Fibroblast of the aortic adventitia (primary cell): ENCODE measurements at regions not wholly inside any gene's neighbourhood (a gene's known extent, or its start where the extent isn't known, plus 50 kb on each side); places are given as distances from the start of the nearest gene placed in this dataset.

Source experiments
- DNase-seq: peaks from one replicate; pipeline ENCODE4 v3.0.0-alpha.2; 2010; ENCODE audit warnings: low read depth
- H3K4me3 ChIP-seq: 2 replicates; pipeline ENCODE4 v1.5.1; 2011; ENCODE audit warnings: low read depth, mild to moderate bottlenecking, control low read depth, low read length, moderate library complexity
- TF ChIP-seq, protein P1 (sequence below): IDR thresholded peaks from 2 replicates; pipeline ENCODE4 v1.5.1; 2011; ENCODE audit warnings: mild to moderate bottlenecking, low read length, control low read depth, inconsistent platforms; ENCODE audit not compliant: insufficient read depth

DNA sequence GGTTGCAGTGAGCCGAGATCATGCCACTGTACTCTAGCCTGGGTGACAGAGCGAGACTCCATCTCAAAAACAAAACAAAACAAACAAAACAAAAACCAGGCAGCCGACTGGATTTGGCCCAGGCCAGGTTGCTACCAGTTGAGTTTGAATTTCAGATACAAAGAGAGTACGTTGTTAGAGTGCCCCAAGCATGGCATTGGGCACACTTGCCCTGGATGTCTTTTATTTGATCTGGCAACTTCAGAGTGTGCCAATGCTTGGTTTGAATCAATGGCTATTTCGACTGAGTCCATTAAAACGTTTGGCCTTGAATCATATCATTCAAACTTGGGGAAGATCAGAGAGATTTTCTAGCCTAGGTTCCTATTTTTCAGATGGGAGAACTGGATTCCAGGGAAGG is 213.4 kb upstream of the SHH start:
- TF ChIP-seq, protein P1, sequence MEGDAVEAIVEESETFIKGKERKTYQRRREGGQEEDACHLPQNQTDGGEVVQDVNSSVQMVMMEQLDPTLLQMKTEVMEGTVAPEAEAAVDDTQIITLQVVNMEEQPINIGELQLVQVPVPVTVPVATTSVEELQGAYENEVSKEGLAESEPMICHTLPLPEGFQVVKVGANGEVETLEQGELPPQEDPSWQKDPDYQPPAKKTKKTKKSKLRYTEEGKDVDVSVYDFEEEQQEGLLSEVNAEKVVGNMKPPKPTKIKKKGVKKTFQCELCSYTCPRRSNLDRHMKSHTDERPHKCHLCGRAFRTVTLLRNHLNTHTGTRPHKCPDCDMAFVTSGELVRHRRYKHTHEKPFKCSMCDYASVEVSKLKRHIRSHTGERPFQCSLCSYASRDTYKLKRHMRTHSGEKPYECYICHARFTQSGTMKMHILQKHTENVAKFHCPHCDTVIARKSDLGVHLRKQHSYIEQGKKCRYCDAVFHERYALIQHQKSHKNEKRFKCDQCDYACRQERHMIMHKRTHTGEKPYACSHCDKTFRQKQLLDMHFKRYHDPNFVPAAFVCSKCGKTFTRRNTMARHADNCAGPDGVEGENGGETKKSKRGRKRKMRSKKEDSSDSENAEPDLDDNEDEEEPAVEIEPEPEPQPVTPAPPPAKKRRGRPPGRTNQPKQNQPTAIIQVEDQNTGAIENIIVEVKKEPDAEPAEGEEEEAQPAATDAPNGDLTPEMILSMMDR: no peak
- DNase-seq: no peak
- H3K4me3 ChIP-seq: no peak overlapping the region

GRCh38 chr7:156024201-156024600 is 211.9 kb upstream of the SHH start:
- no peak for DNase-seq
- TF ChIP-seq, protein P1: no peak
- H3K4me3 ChIP-seq: no peak overlapping the region

DNA sequence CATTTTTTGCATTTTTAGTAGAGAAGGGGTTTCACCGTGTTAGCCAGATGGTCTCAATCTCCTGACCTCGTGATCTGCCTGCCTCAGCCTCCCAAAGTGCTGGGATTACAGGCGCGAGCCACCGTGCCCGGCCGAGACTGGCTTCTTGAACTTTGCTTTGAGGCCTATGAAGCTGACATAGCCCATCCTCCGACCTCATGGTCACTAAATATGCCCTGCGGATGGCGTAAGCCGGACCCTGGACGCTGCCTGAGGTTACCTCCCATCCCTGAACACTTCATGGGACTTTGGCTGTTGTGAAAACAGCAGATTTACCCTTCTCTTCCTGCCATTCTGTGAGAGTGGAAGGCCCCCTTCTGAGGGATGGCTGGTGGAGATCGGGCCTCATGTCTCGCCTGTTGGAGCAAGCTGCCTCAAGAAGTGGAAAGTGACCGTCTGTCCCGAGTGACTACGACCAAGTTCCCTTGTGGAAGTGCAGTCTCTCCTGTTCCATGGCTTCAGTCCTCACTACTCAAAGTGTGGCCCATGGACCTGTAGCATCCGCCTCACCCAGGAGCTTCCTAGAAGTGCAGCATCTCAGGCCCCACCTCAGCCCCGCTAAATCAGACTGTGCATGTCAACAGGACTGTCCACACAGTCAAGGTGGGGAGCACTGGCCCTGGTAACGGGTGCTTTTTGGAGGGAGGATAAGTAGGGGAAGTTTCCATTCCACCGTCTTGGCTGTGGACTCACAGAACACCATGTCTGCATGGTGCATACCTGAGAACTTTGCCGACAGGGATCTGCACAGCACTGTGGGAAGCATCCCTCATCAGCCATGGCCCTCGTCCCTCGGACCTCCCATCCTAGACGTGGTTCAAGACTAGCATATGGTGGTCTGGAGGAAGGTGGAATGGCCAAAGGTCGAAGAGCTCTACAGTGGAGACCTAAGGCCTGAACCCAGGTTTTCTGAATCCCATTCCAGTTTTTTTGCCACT is 210.5 kb upstream of the SHH start:
- H3K4me3 ChIP-seq: no peak overlapping the region
- no peak for DNase-seq
- TF ChIP-seq, protein P1: no peak

DNA sequence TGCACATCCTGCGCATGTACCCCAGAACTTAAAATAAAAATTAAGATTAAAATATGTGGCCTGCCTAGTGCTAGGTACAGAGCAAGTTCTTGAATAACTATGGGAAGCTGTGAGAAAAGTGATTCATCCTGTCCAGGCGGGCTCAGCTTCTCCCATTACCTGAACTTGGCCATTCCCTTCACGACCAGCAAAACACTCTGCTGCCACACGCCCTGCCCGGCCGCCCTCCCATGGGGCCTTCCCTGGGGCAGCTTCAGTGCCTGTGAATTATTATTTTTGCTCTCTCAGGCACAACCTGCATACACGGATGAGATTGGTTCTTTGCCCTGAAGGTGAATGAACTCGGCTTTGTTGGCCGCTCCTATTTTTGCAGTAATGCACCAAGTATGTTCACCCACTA is 209.2 kb upstream of the SHH start:
- TF ChIP-seq, protein P1: no peak
- DNase-seq: no peak
- H3K4me3 ChIP-seq: no peak overlapping the region

DNA sequence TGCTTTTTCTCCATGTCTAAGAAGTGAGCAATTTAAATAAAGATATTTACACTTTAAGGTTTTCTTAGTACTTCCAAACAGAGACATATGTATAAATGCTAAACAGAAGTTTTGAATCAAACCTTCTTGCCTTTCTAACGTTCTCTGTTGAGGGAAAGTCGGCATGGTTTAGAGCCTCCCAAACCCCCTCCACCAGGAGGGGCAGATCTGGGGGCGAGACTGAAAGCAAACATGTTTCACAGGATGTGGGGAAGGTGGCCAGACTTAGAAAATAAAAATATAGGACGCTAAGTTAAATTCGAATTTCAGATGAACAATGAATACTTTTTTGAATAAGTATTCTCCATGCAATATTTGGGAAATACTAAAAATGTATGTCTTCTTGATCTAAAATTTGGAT is 208.3 kb upstream of the SHH start:
- DNase-seq: no peak
- no peak overlapping the region for H3K4me3 ChIP-seq
- TF ChIP-seq, protein P1: no peak

DNA sequence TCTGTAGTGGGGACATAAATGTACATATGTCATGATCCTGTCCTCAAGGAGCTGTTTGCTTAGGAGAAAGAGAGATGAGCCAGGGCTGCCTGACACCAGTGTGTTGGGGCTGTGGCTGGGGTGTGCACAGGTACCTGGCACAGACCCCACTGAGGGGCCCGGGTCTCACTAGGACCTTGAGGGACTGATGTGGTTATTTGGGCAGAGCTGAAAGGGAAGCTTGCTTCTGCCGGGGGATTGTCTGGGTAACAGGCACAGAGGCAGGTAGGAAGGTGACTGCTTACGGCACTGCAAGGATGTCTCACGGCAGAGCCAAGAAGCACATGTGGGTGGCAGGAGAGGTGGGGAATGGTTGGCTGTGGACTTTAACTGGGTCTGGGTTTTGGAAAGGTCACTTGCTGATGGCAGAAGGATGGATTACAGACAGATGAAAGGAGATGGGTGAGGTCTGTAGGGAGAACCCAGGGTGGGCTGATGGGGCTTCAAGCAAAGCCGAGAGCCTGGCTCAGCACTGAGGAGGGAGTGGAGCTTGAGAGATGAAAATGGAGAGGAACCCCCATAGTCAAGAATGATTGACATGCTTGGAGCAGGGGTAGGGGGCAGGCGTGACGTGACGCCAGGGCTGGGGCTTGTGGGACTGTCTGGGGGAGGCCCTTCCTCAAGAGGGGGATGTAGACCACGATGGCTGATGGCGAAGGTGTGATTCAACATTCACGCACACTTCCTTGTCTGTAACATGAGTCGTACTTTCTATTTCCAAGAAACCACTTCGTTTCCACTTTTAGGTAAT is 207.7 kb upstream of the SHH start:
- TF ChIP-seq, protein P1: no peak
- no peak overlapping the region for H3K4me3 ChIP-seq
- no peak for DNase-seq
